Panc1 (cell line): ENCODE measurements at regions not wholly inside any gene's neighbourhood (a gene's known extent, or its start where the extent isn't known, plus 50 kb on each side); places are given as distances from the start of the nearest gene placed in this dataset.

Experiments
- ATAC-seq: fragments of 200-7000 bp; cut with Tn5 transposase; 2 replicates; pipeline ENCODE4 v1.9.1; 2020; ENCODE audit warnings: mild to moderate bottlenecking, moderate library complexity
- BruUV-seq: library from RNA; stranded (reverse); fragments of 400-500 nt; replicated peaks from 2 replicates; lab custom pipeline; 2021; lab: Mats Ljungman, UMichigan
- CTCF ChIA-PET: fragments of 300-600 bp; sonication (Branson Sonifier 250); formaldehyde crosslinking; loops from one replicate; lab custom pipeline; 2022; ENCODE audit warnings: antibody characterized with exemption; lab: Charles Lee
- POLR2A ChIA-PET: fragments of 300-600 bp; sonication (Branson Sonifier 250); formaldehyde crosslinking; loops from one replicate; lab custom pipeline; 2022; ENCODE audit warnings: antibody characterized with exemption; lab: Charles Lee
- DNase-seq: peaks from one replicate; pipeline ENCODE4 v3.0.0-alpha.2; 2010; ENCODE audit warnings: low read depth, low spot score
- H3K27ac ChIP-seq: 2 replicates; pipeline ENCODE4 v1.5.1; 2011; ENCODE audit warnings: mild to moderate bottlenecking, low read length, inconsistent platforms
- H3K27me3 ChIP-seq: fragments of 200-500 bp; sonication (Bioruptor generic); 2 replicates; pipeline ENCODE4 v1.6.0; 2014; ENCODE audit warnings: low read length, inconsistent platforms; ENCODE audit not compliant: control insufficient read depth, insufficient read depth
- H3K36me3 ChIP-seq: fragments of 200-500 bp; sonication (Bioruptor generic); 2 replicates; pipeline ENCODE4 v1.5.1; 2014; ENCODE audit warnings: inconsistent platforms, mild to moderate bottlenecking, low read length, moderate library complexity; ENCODE audit not compliant: control insufficient read depth, insufficient read depth
- H3K4me1 ChIP-seq: 2 replicates; pipeline ENCODE4 v1.5.1; 2011; ENCODE audit warnings: inconsistent platforms, mild to moderate bottlenecking, low read length, moderate library complexity; ENCODE audit not compliant: control insufficient read depth, insufficient read depth
- H3K4me3 ChIP-seq, 2 experiments: 2 replicates each; pipeline ENCODE4 v1.5.1; 2011 to 2012; ENCODE audit warnings: low read depth in 2 of 2, low read length in 2 of 2, mild to moderate bottlenecking in 2 of 2, inconsistent platforms in 1 of 2, moderate library complexity in 1 of 2
- H3K9me3 ChIP-seq: fragments of 200-500 bp; sonication (Bioruptor generic); 2 replicates; pipeline ENCODE4 v1.5.1; 2014; ENCODE audit warnings: low read depth, mild to moderate bottlenecking, inconsistent platforms, low read length, moderate library complexity; ENCODE audit not compliant: control insufficient read depth, insufficient read depth
- CTCF ChIP-seq: fragments of 450-650 bp; IDR thresholded peaks from 2 replicates; pipeline ENCODE4 v1.5.1; 2017; ENCODE audit warnings: mild to moderate bottlenecking
- POLR2AphosphoS5 ChIP-seq: IDR thresholded peaks from 2 replicates; pipeline ENCODE4 v1.6.1; 2012; ENCODE audit warnings: mild to moderate bottlenecking, low read depth, low read length, moderate library complexity
- REST ChIP-seq, 2 experiments: IDR thresholded peaks; 2 replicates each; pipeline ENCODE4 v1.6.1; 2011 to 2012; ENCODE audit warnings: low read depth in 2 of 2, control low read depth in 1 of 2, low read length in 1 of 2, mild to moderate bottlenecking in 1 of 2, moderate library complexity in 1 of 2; ENCODE audit not compliant: insufficient read depth in 1 of 2
- SIN3A ChIP-seq: IDR thresholded peaks from 2 replicates; pipeline ENCODE4 v1.6.1; 2012; ENCODE audit warnings: low read depth, mild to moderate bottlenecking, low read length, moderate library complexity, borderline replicate concordance; ENCODE audit not compliant: insufficient read depth
- TCF7L2 ChIP-seq: IDR thresholded peaks from 2 replicates; pipeline ENCODE4 v1.6.1; 2011; ENCODE audit warnings: mild to moderate bottlenecking, low read depth, low read length, inconsistent platforms
- in situ Hi-C: cut with HindIII; loops from 2 replicates; pipeline ENCODE4 v1.10.0; 2016; ENCODE audit warnings: low sequenced_read_pairs, low pct_unique_long_range_greater_than_20kb
- intact Hi-C: fragments of 100-400 bp; cut with micrococcal nuclease; formaldehyde crosslinking; loops from one replicate; pipeline ENCODE4 v1.10.0; 2022; ENCODE audit not compliant: unreplicated experiment

- no peak for ATAC-seq
- POLR2A ChIA-PET: no interaction called here
- H3K27me3 ChIP-seq: no peaks in the 10 kb centered on the region
- H3K36me3 ChIP-seq: no peaks in the 10 kb centered on the region
- H3K4me1 ChIP-seq: peaks cover 3% of the 10 kb centered on the region; the same call in 1 of the 2 replicates
- no peak for DNase-seq
- CTCF ChIA-PET: no interaction called here
- no peaks in the 10 kb centered on the region for H3K9me3 ChIP-seq
- no peak overlapping the region for H3K27ac ChIP-seq
- no peak for TF ChIP-seq POLR2AphosphoS5
- in situ Hi-C loops: no loop called here
- intact Hi-C loops: loop anchor here (5.0 kb wide), 1 partner anchor 227 kb away; the partner anchor contains the start of gene DHRS4
- no TSS peak for BruUV-seq
- H3K4me3 ChIP-seq: no peak overlapping the region
Observed at GRCh38 chr14:23725528-23725927, 89.4 kb downstream of the DHRS2 start.

- DNase-seq (no peak), ATAC-seq (no peak)
- ChIA-PET POLR2A (no interaction called here), CTCF (interaction anchor here (1.6 kb wide), 2 partner anchors 184 to 204 kb away, joined by 6 to 23 read pairs; no protein-coding TSS in a partner anchor)
- in situ Hi-C loops: no loop called here
- intact Hi-C loops: loop anchor here (2.0 to 5.0 kb wide), 2 partner anchors 185 to 226 kb away; partner anchors contain the start of gene DHRS4
- no TSS peak for BruUV-seq
- H3K27me3 ChIP-seq: no peaks in the 10 kb centered on the region
- TF ChIP-seq POLR2AphosphoS5: no peak
- no peak for TF ChIP-seq SIN3A
- TF ChIP-seq CTCF: no peak
- no peak for TF ChIP-seq REST (IDR thresholded peaks at IDR 0.05; ENCODE audit: insufficient read depth in 1 of 2, low read depth in 2 of 2, low read length in 1 of 2)
- no peak for TF ChIP-seq TCF7L2
- H3K4me3 ChIP-seq: no peak overlapping the region
- no peaks in the 10 kb centered on the region for H3K36me3 ChIP-seq
- peaks cover 3% of the 10 kb centered on the region; the same call in 1 of the 2 replicates for H3K4me1 ChIP-seq
- no peaks in the 10 kb centered on the region for H3K9me3 ChIP-seq
- H3K27ac ChIP-seq: no peak overlapping the region
Observed at GRCh38 chr14:23725980-23726710, 90.0 kb downstream of the DHRS2 start.
